Activated naive CD4-positive, alpha-beta T cell treated with anti-CD3 and anti-CD28 coated beads, Interleukin-2, amount 50 U/mL, for 24 hours (primary cell): ENCODE measurements at regions not wholly inside any gene's neighbourhood (a gene's known extent, or its start where the extent isn't known, plus 50 kb on each side); places are given as distances from the start of the nearest gene placed in this dataset.
"Not testable (repeated sequence)": the region's sequence is repeated elsewhere in the genome, so short reads cannot be mapped to it uniquely, and the experiment has no call there.

ENCODE experiments used
- H3K27ac Mint-ChIP-seq: one replicate; pipeline ENCODE4 v1.8.0; 2021; ENCODE audit warnings: mild to moderate bottlenecking, mixed read lengths
- H3K27me3 Mint-ChIP-seq: one replicate; pipeline ENCODE4 v1.8.0; 2021; ENCODE audit warnings: mixed read lengths
- H3K36me3 Mint-ChIP-seq: one replicate; pipeline ENCODE4 v1.8.0; 2021; ENCODE audit warnings: mixed read lengths
- H3K4me1 Mint-ChIP-seq: one replicate; pipeline ENCODE4 v1.8.0; 2021; ENCODE audit warnings: mixed read lengths
- H3K4me3 Mint-ChIP-seq: one replicate; pipeline ENCODE4 v1.8.0; 2021; ENCODE audit warnings: mild to moderate bottlenecking, mixed read lengths
- H3K9me3 Mint-ChIP-seq: one replicate; pipeline ENCODE4 v1.8.0; 2021; ENCODE audit warnings: mixed read lengths

DNA sequence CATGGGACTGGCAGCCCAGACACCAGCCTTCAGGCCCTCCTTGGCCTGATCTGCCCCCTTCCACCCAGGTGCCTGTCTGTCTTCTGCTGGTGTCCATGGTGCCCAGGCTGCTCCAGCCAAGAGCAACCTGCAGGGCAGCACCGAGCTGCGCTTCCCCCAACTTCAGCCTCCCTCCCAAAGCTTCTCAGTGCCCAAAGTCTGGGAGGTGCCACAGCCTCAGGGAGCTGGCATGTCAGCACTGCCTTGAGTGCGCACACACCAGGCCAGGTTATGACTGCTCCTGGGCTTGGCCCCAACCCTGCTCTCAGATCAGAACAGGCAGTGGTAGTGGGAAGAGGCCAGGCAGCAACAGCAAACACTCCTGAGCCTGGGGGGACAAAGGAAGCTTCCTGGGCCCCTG lies 304.6 kb upstream of the NRG3 start:
- Mint-ChIP-seq H3K9me3 (no peaks in the 10 kb centered on the region), H3K4me1 (no peaks in the 10 kb centered on the region), H3K27ac (no peak overlapping the region), H3K4me3 (no peak overlapping the region), H3K36me3 (no peaks in the 10 kb centered on the region), H3K27me3 (no peaks in the 10 kb centered on the region)

DNA sequence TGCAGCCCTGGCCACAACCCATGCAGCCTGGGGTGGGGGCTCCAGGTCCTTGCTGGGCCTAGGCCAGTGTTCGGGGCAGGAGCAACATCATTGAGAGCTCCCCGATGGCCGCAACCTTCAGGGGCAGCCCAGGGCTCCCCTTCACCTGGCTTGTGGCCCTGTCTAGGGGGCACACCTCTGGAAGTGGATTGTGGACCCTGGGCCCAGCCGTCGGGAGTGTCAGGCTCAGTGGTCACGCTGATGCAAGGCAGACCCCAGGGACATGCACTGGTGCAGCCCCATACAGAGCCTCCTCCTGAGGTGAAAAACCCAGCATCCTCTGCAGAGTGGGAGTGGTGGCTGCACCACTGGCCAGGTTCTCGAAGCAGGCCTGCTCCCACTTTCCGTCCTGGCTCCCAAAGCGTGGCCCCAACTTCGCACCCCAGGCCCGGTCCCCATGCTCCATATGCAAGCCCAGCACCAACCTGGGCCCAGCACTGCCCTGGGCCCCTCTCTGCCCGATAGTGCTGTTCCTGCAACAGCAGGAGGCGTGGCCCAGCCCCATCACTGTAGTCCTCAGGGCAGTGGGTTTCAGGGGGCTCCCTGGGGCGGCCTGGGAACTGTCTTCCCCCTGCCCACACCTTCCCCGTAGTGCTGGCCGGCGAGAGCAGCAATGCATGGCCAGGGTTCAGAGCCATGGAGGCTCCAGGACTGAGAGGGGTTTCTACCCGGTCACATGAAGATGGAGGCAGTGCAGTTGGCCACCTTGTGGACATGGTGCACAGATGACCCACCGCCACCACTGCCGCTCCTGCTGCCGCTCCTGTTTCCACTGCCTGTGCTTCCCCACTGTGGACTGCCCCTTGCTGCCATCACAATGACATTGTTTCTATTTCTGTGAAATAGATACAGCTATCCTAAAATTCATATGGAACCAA lies 303.9 kb upstream of the NRG3 start:
- Mint-ChIP-seq H3K4me1 (no peaks in the 10 kb centered on the region), H3K4me3 (no peak overlapping the region), H3K27me3 (no peaks in the 10 kb centered on the region), H3K27ac (no peak overlapping the region), H3K36me3 (no peaks in the 10 kb centered on the region), H3K9me3 (no peaks in the 10 kb centered on the region)

DNA sequence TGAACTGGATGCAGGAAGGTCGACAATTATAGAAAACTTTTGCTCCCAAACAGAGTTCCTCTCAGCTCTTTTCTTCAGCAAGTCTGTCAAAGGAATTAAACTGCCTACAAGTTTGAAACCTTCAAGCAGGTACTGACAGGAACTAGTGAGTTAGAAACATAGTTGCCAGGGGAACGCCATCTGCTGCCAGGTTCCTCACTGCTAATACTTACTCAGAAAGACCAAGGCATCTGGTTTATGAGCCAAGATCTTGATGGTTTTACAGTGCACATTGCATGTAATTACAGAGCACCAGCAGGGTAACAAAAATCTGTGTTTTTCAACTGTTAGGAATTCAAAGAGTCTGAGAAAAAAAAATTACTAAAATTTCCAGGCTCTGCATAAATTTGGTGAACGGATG lies 300.0 kb upstream of the NRG3 start:
- H3K4me3 Mint-ChIP-seq = no peak overlapping the region

DNA sequence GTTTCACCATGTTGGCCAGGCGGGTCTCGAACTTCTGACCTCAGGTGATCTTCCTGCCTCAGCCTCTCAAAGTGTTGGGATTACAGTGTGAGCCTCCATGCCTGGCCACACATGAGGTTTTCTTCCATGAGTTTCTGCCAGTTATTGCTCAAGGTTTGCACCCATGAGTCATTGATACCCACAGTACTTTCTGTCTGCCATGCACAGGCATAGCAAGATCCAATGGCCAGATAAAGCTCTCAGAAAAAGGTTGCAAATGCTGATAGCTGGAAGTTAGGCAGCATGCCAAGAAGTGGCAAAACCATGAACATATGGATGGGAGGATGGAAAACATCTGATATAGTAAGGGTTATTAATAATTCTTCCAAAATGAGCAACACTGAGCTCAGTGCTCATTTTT lies 298.7 kb upstream of the NRG3 start:
- H3K4me3 Mint-ChIP-seq = no peak overlapping the region
- H3K9me3 Mint-ChIP-seq = no peaks in the 10 kb centered on the region
- no peaks in the 10 kb centered on the region for H3K4me1 Mint-ChIP-seq
- H3K27ac Mint-ChIP-seq = no peak overlapping the region
- no peaks in the 10 kb centered on the region for H3K36me3 Mint-ChIP-seq
- H3K27me3 Mint-ChIP-seq = no peaks in the 10 kb centered on the region

More for the DNA sequence above, 300.0 kb upstream of the NRG3 start:
- H3K4me1 Mint-ChIP-seq = no peaks in the 10 kb centered on the region
- H3K9me3 Mint-ChIP-seq = no peaks in the 10 kb centered on the region
- H3K27me3 Mint-ChIP-seq = no peaks in the 10 kb centered on the region
- H3K27ac Mint-ChIP-seq = no peak overlapping the region
- no peaks in the 10 kb centered on the region for H3K36me3 Mint-ChIP-seq

DNA sequence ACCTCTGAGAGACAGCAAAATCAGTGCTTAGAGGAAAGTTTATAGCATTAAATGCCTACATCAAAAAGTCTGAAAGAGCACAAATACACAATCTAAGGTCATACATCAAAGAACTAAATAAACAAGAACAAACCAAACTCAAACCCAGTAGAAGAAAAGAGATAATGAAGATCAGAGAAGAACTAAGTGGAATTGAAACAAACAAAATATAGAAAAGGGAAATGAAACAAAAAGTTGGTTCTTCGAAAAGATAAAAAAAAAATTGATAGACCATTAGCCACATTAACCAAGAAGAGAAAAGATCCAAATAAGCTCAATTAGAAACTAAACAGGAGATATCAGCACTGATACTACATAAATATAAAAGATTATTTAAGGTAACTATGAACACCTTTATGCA lies 280.0 kb upstream of the NRG3 start:
- Mint-ChIP-seq H3K4me3 (no peak overlapping the region), H3K9me3 (peaks cover 13% of the 10 kb centered on the region)

DNA sequence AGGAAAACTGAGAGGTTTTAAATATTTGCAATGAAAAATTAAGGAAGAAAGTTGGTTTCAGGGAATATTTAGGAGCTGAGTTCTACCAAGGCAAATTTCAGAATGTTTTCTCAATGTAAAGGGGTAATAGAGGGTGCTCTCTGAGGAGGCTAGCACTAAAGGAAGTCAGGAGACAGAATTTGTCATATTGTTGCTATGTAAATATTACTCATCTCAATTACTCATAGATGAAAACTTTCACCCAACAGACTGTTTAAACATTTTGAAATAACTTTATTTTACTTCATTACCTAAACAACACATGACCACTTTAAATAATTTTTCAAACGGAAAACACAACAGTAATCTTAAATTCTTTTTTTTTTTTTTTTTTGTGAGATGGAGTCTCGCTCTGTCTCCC lies 274.8 kb upstream of the NRG3 start:
- no peaks in the 10 kb centered on the region for H3K9me3 Mint-ChIP-seq
- H3K36me3 Mint-ChIP-seq = no peaks in the 10 kb centered on the region
- no peak overlapping the region for H3K4me3 Mint-ChIP-seq
- H3K4me1 Mint-ChIP-seq = no peaks in the 10 kb centered on the region
- no peak overlapping the region for H3K27ac Mint-ChIP-seq
- H3K27me3 Mint-ChIP-seq = no peaks in the 10 kb centered on the region

More for the DNA sequence above, 280.0 kb upstream of the NRG3 start:
- H3K27me3 Mint-ChIP-seq = peaks cover 1% of the 10 kb centered on the region
- peak overlapping the region; percentile 0 for H3K27ac Mint-ChIP-seq
- H3K4me1 Mint-ChIP-seq = no peaks in the 10 kb centered on the region
- no peaks in the 10 kb centered on the region for H3K36me3 Mint-ChIP-seq

DNA sequence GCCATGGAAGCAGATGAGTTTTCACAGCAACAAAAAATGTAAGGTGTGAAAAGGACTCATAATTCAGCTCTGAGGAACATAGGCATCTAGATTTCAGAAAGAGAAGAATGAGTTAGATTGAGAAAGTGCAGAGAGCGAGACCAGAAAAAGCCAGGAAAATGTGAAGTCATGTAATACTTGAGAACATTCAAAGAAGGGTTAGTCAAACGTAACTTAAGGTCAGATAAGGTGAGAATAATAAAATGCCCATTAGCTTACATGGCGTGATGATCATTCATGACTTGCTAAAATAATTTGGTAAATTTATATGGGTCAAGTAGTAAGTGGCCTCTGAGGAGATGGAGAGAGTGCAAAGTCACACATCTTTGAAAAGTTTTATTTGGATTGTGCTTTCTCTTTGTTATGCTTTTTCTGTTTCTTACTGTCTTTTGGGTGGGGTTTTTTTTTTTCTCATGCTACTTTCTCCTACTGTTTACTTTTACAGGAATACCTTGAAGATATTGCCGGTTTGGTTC lies 271.8 kb upstream of the NRG3 start:
- no peak overlapping the region for H3K4me3 Mint-ChIP-seq
- H3K36me3 Mint-ChIP-seq = no peaks in the 10 kb centered on the region
- H3K4me1 Mint-ChIP-seq = no peaks in the 10 kb centered on the region
- H3K9me3 Mint-ChIP-seq = no peaks in the 10 kb centered on the region
- no peaks in the 10 kb centered on the region for H3K27me3 Mint-ChIP-seq
- no peak overlapping the region for H3K27ac Mint-ChIP-seq

DNA sequence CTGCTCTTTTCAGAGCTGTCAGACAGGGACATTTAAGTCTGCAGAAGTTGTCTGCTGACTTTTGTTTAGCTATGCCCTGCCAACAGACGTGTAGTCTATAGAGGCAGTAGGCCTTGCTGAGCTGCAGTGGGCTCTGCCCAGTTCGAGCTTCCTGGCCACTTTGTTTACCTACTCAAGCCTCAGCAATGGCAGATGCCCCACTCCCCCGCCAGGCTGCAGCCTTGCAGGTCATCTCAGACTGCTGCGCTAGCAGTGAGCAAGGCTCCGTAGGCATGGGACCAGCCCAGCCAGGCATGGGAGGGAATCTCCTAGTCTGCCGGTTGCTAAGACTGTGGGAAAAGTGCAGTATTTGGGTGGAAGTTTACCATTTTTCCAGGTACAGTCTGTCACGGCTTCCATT lies 230.5 kb upstream of the NRG3 start:
- H3K27me3 Mint-ChIP-seq, H3K36me3 Mint-ChIP-seq, H3K4me1 Mint-ChIP-seq, H3K4me3 Mint-ChIP-seq, H3K27ac Mint-ChIP-seq: not testable (repeated sequence)
- peaks cover 21% of the 10 kb centered on the region for H3K9me3 Mint-ChIP-seq

DNA sequence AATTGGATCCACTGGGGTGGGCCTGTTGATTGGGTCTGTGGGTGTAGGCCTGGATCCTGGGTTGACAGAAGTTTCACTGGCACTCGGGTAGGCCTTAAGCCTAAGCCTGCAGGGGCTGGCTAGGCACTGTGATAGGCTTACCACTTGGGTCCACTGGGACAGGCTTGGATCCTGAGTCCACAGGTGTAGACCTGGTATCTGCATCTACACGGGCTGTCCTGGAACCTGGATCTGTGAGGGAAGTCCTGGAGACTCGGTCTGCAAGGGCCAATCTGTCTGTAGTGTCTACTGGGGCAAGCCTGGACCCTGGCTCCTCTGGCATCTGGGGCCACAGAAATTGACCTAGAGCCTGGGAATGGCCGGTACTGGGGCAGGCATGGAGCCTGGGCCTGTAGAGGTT lies 219.0 kb upstream of the NRG3 start:
- H3K36me3 Mint-ChIP-seq = no peaks in the 10 kb centered on the region
- peaks cover 11% of the 10 kb centered on the region for H3K9me3 Mint-ChIP-seq
- no peaks in the 10 kb centered on the region for H3K27me3 Mint-ChIP-seq
- no peak overlapping the region for H3K4me3 Mint-ChIP-seq
- H3K4me1 Mint-ChIP-seq = no peaks in the 10 kb centered on the region
- no peak overlapping the region for H3K27ac Mint-ChIP-seq

DNA sequence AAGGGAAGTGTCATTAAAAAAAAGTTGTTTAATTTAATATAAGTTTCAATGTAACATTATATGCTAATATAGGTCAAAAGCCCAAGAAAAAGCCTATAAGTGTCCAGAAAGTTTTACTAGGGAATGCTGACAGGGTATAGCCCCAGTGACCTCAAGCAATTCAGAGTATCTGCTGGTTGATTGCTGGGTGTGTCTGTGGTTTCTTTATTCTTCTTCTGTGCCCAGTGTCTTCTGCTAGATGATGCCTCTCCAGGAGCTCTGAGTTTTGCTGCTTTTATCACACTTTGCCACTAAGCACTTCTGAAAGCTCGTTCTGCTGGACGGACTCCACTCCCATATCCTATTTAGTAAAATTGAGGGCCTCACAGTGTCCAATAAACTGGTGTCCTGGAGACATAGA lies 212.2 kb upstream of the NRG3 start:
- Mint-ChIP-seq H3K4me3 (no peak overlapping the region), H3K27me3 (no peaks in the 10 kb centered on the region), H3K27ac (no peak overlapping the region), H3K36me3 (no peaks in the 10 kb centered on the region), H3K4me1 (no peaks in the 10 kb centered on the region), H3K9me3 (no peaks in the 10 kb centered on the region)

DNA sequence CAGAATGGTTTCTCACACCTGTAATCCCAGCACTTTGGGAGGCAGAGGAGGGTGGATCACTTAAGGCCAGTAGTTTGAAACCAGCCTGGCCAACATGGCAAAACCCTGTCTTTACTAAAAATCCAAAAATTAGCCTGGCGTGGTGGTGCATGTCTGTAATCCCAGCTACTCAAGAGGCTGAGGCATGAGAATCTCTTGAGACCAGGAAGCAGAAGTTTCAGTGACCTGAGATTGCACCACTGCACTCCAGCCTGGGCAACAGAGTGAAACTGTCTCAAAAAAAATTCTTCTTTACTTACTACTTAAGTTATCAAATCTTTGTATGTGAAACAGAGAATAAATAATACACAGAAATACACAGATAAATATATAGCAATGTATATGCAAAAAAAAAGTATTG lies 210.2 kb upstream of the NRG3 start:
- H3K36me3 Mint-ChIP-seq, H3K4me1 Mint-ChIP-seq, H3K27me3 Mint-ChIP-seq, H3K4me3 Mint-ChIP-seq, H3K9me3 Mint-ChIP-seq, H3K27ac Mint-ChIP-seq: not testable (repeated sequence)

DNA sequence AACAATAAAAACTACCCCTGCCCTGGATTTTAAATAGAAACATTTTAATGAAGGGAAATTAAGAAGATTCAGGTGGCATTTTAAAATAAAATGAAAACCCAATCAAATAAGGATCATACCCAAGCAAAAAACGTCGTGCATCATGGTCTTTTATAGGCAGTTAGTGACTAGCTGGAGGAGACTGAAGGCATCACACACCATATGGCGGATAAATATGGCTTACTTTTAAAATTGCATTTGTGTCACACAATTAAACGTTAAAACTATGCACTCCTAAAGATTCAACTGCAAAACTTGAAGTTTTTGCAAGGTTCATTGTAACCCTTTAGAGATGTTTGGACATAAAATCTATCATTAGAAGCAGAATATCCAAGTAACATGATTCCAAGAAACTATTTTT lies 200.1 kb upstream of the NRG3 start:
- no peaks in the 10 kb centered on the region for H3K36me3 Mint-ChIP-seq
- H3K27ac Mint-ChIP-seq = no peak overlapping the region
- no peaks in the 10 kb centered on the region for H3K9me3 Mint-ChIP-seq

DNA sequence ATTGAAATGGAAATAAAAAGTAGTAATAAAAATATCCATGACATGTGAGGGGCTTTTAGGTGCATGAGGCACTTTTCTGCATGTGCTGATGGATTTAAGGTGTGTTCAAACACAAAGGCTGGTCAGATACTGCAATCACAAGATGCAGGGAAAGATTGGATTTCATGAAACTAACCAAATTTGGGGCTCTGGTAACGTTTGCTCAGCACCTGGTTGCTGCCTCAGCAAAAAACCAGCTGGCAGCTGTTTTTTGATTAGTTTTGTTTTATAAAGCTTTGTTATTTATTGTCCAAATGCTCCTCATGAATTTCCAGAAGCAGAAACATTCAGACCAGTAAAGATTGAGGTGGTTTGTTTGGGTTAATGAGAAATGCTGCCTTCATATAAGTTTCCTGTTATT lies 195.7 kb upstream of the NRG3 start:
- Mint-ChIP-seq H3K4me1 (peaks cover 10% of the 10 kb centered on the region), H3K27me3 (no peaks in the 10 kb centered on the region), H3K4me3 (no peak overlapping the region), H3K36me3 (no peaks in the 10 kb centered on the region), H3K27ac (no peak overlapping the region), H3K9me3 (no peaks in the 10 kb centered on the region)

More for the DNA sequence above, 200.1 kb upstream of the NRG3 start:
- H3K27me3 Mint-ChIP-seq = no peaks in the 10 kb centered on the region
- peaks cover 2% of the 10 kb centered on the region for H3K4me1 Mint-ChIP-seq
- no peak overlapping the region for H3K4me3 Mint-ChIP-seq

DNA sequence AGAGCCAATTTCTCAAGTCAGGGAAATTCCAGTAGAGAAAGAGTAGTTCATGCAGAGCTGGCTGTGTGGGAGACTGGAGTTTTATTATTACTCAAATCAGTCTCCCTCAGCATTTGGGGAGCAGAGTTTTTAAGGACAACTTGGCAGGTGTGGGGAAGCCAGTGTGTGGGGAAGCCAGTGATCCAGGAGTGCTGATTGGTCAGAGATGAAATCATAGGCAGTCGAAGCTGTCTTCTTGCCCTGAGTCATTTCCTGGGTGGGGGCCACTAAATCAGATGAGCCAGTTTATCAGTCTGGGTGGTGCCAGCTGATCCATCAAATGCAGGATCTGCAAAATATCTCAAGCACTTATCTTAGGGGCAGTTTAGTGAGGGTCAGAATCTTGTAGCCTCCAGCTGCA lies 194.6 kb upstream of the NRG3 start:
- Mint-ChIP-seq H3K27ac (no peak overlapping the region), H3K27me3 (no peaks in the 10 kb centered on the region), H3K4me3 (no peak overlapping the region), H3K4me1 (peaks cover 10% of the 10 kb centered on the region), H3K36me3 (no peaks in the 10 kb centered on the region), H3K9me3 (no peaks in the 10 kb centered on the region)

DNA sequence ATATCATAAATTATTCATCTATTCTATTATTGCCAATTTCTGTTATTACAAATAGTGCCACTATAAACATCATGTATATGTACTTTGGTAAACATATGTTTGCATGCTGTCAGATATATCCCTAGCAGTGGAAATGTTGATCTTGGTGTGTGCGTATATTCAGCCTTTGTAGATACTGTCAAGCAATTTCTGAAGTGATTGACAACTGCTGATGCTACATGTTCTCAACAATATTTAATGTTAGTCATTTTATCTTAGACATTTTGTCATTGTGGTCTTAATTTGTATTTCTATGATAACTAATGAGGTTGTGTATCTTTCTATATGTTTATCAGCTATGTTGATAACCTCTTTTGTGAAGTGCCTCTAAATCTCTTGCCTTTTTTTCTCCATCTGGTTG lies 186.5 kb upstream of the NRG3 start:
- H3K4me3 Mint-ChIP-seq = no peak overlapping the region
- H3K27me3 Mint-ChIP-seq = no peaks in the 10 kb centered on the region
- no peaks in the 10 kb centered on the region for H3K4me1 Mint-ChIP-seq
- H3K36me3 Mint-ChIP-seq = no peaks in the 10 kb centered on the region
- no peaks in the 10 kb centered on the region for H3K9me3 Mint-ChIP-seq
- H3K27ac Mint-ChIP-seq = no peak overlapping the region

DNA sequence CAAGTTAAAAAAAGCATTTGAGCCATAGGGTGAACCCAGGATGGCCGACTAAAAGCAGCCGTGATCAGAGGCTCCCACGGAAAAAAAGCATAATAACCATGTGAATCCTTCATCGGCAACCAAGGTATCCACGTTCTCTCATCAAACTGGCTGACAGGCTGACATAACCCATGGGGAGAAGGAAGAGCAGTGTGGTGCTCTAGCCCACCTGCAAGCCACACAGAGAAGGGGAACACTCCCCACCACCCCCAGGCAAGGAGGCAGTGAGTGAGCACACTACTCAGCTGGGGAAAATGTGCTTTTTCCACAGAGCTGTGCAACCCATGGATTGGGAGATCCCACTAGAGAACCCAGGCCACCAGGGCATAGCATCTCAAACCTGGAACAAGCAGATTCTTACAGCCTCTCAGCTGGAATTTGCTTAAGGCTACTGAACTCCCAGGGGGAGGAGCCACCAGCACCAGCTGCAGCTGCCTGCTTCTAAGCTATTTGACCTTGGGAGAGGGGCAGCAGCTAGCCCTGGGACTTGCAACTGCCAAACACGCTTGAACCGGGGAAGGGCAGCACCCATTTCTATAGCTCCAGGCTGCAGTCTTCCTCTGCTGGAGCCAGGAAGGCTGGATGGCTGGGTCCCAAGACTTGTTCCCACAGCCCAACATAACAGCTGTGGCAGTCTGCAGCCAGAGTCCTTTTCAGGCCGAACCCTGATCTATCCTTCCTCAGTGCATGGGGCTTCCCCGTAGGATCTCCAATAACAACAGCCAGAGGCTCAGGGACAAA lies 178.2 kb upstream of the NRG3 start:
- H3K27ac Mint-ChIP-seq = no peak overlapping the region
- H3K4me1 Mint-ChIP-seq = peaks cover 11% of the 10 kb centered on the region
- no peak overlapping the region for H3K4me3 Mint-ChIP-seq
- H3K27me3 Mint-ChIP-seq = no peaks in the 10 kb centered on the region
- no peaks in the 10 kb centered on the region for H3K36me3 Mint-ChIP-seq
- H3K9me3 Mint-ChIP-seq = peaks cover 29% of the 10 kb centered on the region
